Endometrium (tissue), 2 donors: ENCODE measurements at regions not wholly inside any gene's neighbourhood (a gene's known extent, or its start where the extent isn't known, plus 50 kb on each side); places are given as distances from the start of the nearest gene placed in this dataset.

ENCODE experiments used
- FAIRE-seq: peaks from 2 replicates; lab custom pipeline; 2012; peaks lifted over from hg19 to GRCh38; lab: Jason Lieb, UNC
- donor health status: control.
- donor health status: control.

DNA sequence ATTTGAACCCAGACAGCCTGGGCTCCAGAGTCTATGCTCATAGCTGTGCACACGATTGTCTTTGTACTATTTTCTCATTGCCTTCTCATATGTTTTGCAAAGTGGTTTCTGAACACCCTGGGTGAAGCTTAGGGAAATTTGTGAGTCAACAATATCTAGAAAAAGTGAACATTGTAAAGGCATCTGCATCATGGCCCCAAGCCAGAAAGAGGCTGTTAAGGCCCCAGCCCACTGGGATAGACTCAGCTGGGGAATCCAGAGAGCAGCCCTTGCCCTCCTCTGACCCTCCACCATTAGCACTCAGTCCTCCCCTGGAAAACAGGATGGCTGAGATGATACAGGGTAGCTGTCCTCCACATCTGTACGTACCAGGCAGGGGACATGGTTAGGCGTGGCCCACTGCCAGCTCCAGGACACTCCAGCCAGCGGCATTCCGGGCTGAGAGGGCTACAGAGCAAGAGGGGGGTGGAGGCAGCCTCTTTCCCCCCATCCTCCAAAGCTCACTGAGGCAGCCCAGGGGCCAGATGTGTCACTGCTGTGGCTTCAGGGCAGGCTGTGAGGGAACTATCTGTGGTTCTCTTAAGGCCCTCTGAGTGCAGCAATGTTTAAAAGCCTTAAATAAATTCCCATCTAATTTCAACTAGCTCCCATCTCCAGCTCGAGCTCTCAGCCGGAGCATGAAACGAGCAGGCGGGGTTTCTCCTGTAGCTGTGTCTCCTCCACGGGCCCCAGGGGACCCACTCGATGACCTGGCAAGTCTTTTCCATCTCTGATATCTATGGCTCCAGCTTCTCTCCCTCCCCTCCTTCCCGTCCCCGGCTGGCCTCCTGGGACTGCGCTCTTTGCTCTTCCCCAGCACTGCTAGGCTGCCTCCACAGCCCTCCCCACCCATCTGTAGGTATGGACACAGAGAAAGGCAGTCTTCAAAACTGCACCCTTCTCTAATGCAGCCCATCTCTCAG is 209.4 kb upstream of the LRFN2 start:
- no peak for FAIRE-seq

DNA sequence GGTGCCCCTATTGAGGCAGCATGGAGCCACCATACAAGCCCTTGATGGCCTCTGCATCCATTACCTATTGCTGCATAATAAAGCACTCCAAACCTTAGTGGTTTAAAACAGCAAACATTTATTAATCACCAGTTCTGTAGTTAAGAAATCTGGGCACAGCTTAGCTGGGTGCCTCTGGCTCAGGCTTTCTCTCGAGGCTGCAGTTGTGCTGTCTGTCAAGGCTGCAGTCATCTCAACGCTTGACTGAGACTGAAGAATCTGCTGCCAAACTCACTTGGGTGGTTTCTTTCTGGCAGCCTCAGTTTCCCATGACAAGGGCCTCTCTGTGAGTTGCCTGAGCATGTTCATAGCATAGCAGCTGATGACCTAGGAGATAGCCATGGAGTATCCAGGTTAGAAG is 207.4 kb upstream of the LRFN2 start:
- FAIRE-seq = no peak

GRCh38 chr6:40792183-40792582 is 205.0 kb upstream of the LRFN2 start:
- no peak for FAIRE-seq

DNA sequence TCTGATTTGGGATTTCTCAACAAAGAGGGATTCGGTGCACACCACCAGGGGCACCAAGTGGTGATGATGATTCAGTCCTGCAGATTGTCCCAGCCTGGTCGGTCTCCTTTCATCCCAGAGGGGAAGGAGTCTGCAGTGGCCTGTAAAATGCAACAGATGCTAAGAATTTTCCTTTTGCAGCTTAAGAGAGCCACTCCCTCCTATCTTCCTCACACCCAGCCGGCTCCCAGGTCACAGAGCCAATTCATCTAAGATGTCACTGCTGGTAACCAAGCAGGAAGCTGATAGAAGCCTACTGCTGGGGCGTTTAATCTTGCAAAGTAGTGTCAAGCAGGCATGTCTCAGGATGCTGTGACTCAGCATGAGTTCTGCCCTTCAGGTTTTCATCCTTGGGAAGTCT is 203.8 kb upstream of the LRFN2 start:
- FAIRE-seq = no peak

- no peak for FAIRE-seq
These were observed 201.8 kb upstream of the LRFN2 start for GRCh38 chr6:40788661-40789655.

DNA sequence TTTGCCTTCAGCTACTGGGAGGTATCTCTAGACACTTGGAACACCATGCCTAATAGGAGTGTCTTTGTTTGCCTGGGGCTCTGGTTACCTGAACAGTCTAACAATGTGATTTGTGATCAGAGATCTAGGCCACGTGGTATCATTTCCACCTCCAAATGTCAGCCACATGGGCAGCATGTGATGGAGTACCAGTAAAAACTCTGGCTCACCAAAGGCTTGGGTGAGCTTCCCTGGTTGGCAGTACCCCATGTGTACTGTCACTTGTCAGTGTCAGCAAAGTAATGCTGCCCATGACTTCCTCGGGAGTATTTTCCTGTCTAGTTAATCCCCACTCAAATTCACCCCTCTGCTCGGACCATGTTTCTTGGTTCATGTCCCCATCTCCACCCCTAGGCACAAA is 195.2 kb upstream of the LRFN2 start:
- no peak for FAIRE-seq

- FAIRE-seq = no peak
These were observed 193.5 kb upstream of the LRFN2 start for GRCh38 chr6:40780637-40781036.

- no peak for FAIRE-seq
These were observed 192.2 kb upstream of the LRFN2 start for GRCh38 chr6:40779409-40779808.

GRCh38 chr6:40778918-40779317 is 191.8 kb upstream of the LRFN2 start:
- FAIRE-seq = no peak

DNA sequence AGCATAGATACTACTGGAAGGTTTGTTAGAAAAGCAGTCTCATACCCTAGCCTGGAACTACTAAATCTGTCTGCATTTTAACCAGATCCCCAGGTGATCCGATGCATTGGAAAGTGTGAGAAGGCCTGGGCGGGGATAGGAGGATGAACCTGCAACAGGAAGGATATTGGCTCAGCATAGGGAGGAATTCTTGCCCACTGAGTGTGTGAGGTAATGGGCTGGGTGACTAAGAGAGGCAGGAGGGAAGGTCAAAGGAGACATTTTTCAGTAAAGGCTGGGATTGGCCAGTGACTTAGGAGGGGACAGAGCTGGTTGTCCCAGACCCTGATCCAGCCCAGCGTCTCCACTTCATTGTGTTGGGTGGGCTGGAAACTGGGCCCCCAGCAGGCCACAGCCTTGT is 191.0 kb upstream of the LRFN2 start:
- FAIRE-seq = no peak

DNA sequence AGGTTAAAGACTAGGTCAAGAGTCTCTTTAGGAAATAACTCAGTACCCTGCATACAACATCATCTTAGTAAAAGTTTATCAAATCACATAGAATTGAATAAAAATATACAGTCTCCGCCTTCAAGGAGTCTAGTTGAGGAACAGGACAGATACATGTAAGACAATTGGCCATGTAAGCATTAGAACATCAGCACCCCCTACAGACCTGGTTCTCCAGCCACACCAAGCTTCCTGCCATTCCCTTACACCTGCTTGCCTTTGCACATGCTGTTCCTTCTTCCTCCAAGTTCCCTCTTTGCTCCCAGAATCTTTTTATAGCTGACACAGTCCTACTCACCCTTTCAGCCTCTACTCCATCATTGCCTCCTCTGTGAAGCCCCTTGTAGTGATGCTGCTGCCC is 187.8 kb upstream of the LRFN2 start:
- FAIRE-seq = no peak

GRCh38 chr6:40770794-40771193 is 183.6 kb upstream of the LRFN2 start:
- FAIRE-seq = no peak

GRCh38 chr6:40764726-40765125 is 177.6 kb upstream of the LRFN2 start:
- no peak for FAIRE-seq

- no peak for FAIRE-seq
These were observed 175.8 kb upstream of the LRFN2 start for GRCh38 chr6:40762981-40763380.

DNA sequence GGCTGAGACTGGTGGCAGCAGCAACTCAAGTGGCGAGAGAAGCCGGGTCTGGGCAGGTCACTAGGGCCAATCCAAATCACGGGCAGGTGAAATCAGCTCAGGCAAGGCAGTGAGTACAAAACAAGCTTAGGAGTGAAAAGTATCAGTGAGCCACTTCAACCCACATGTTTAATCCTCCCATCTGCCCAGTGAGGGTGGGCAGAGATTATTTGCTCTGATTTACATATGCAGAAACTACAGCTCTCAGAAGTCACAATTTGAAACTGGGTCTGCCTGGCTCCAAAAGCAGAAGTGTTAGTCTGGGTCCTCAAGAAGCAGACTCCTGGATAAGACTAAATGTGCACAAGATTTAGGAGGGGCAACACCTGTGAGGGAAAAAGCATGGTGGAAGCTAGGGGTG is 173.7 kb upstream of the LRFN2 start:
- no peak for FAIRE-seq

DNA sequence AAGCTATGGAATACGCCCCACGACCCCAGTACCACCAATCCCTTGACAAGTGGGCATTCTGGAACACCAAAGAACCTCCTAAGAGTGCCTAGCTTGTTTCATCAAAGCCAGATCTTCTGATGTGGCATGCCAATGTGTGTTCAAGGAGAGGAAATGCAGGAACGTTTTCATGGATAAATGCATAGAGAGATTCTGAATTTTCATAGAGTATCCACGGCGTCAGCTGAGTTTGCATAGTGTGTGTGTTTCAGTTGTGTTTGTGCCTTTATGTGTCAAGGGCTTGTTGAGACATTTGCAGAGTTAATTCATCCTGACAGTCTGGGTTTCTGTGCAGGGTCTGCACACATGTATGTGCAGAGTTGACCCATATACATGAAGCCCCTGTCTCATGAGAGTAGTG is 172.7 kb upstream of the LRFN2 start:
- no peak for FAIRE-seq

DNA sequence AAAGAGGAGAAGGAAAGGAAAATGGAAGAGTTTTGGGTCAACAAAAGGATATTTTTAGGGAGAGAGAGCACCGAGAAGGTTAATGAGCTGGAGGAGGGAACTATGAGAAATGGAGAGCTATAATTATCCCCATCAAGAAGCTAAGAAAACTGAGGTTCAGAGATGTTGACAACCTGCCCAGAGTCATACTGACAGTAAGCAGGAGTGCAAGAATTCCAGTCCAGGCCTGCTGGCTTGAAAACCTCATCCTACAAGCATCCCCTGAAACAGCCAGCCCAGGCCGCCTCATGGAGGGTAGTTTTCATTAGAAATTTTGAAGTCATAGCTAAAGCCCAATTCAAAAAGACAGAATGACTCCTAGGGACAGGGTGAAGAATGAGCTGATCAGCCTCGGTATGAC is 172.1 kb upstream of the LRFN2 start:
- no peak for FAIRE-seq

GRCh38 chr6:40755749-40756452 is 168.7 kb upstream of the LRFN2 start:
- no peak for FAIRE-seq

DNA sequence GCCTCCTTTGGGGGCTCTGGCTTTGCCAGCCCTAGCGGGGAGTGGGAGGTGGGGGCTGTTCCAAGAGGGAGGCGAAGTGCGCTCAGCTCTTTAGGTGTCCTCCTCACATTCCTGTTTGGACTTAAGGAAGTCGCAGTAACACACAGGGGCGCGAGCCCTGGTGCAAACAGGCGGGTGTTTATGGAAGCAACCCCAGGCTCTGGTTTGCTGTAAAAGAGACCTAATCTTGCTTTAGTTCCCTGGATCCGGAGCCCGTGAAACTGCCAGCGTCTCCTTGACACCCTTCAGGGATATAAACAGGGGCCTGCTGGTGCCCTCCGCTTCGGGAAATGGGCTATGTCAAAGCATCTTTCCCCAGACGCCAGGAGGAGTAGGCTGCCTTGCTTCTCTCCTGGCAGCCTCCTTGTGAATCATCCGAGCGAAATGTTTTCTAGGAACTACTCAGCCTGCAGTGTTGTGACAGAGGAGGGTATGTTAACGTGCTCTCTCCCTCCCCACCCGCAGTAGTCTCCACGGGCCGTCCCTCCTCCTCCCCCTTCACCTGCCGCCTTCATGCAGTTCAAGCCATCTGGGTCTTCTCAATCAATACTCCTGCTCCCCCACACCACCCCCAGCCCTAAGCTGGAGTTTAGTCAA is 168.0 kb upstream of the LRFN2 start:
- FAIRE-seq = no peak

DNA sequence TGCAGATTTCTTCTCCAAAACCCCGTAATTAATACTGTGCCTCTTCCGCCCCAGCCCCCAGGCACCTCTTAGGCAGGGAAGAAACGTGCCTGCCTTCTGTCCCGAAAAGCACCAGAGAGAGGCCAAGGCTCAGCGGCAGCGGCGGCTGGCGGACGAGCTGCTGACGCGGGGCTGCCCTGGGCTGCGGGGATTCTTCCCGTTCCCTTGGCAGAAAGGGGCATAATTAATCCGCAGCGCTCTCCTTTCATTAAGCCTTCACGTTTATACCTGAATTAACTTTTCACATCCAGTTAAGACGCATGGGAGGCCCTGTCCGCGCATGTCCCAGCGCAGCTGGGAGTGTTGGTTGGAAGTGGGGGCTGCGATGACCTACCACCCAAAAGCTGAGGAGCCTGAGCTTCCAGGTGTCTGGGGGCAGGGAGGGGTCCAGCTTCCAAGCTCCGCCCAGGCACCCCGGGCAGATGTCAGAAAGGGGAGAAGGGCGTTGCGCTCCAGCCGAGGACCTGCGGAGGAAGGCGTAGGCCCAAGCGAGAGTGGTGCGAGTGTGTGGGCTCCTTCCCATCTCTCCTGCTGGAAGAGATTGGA is 167.4 kb upstream of the LRFN2 start:
- FAIRE-seq = no peak

- FAIRE-seq = no peak
These were observed 166.7 kb upstream of the LRFN2 start for GRCh38 chr6:40753675-40754448.
